ENCODE measurements at regions not wholly inside any gene's neighbourhood (a gene's known extent, or its start where the extent isn't known, plus 50 kb on each side); places are given as distances from the start of the nearest gene placed in this dataset.

GRCh38 chr5:69006030-69006429 is 87.8 kb upstream of the SLC30A5 start:
- ChIA-PET CTCF (interaction anchor here (0.6 to 1.0 kb wide), 2 partner anchors 645 to 718 kb away, joined by 3 read pairs; no protein-coding TSS in a partner anchor), POLR2A (no interaction called here)
- Histone ChIP-seq H3K27me3 (ENCODE audit: control insufficient read depth, insufficient read depth, low read length) (0 out of 2 replicates have a peak, but pooled peaks cover under 1% of the 10 kb centered on the region), H3K36me3 (ENCODE audit: control insufficient read depth, insufficient read depth, low read length) (no peaks in the 10 kb centered on the region), H3K4me3 (ENCODE audit: low read depth, low read length) (no peak overlapping the region)
- no peak for TF ChIP-seq CTCF (IDR thresholded peaks at IDR 0.05; ENCODE audit: insufficient read depth, low read depth, low read length)
- DNase-seq (ENCODE audit: low read depth), result no peak

GRCh38 chr5:69007163-69007562 is 86.7 kb upstream of the SLC30A5 start:
- POLR2A ChIA-PET, result no interaction called here

DNA sequence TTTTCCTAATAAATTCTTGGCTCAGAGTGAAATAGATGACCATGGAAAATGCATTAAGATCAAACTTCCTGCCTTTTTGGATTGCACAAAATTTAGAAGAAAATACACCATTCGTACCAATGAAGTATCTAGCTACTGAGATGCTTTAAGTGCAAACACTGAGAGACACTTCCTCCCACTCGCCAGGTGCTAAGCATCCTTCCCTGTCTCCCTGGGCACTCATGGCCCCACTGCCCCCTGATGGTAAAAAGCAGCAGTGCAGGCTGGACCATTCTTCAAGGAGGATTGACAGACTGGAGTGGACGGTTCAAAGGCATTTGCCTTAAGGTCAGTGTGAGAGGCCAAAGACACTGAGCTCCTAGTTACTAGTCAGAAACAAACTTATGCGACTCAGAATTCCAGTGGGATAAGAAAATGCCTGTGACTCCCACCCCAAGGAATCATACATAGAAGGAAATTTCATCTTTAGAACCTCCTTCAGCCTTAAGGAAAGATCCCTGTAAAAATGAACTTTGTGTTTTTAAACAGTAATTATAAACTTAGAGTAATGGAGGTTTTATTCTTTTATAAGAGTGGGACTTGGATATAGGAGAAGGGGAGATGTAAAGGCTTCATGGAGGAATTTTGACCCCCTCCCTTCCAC is 86.0 kb upstream of the SLC30A5 start:
- DNase-seq (ENCODE audit: low read depth), result no peak
- CTCF ChIA-PET, result interaction anchor here (0.8 to 1.9 kb wide), 6 partner anchors 12 to 722 kb away, joined by 3 to 5 read pairs (median 4); no protein-coding TSS in a partner anchor
- POLR2A ChIA-PET, result no interaction called here
- Histone ChIP-seq H3K36me3 (ENCODE audit: control insufficient read depth, insufficient read depth, low read length) (no peaks in the 10 kb centered on the region), H3K27me3 (ENCODE audit: control insufficient read depth, insufficient read depth, low read length) (peaks cover 2% of the 10 kb centered on the region; the same call in 1 of the 2 replicates), H3K4me3 (ENCODE audit: low read depth, low read length) (no peak overlapping the region)
- TF ChIP-seq CTCF (IDR thresholded peaks at IDR 0.05; ENCODE audit: insufficient read depth, low read depth, low read length), result peak; percentile 87

More at GRCh38 chr5:69007163-69007562, 86.7 kb upstream of the SLC30A5 start:
- CTCF ChIA-PET, result interaction anchor here (0.6 to 1.2 kb wide), 5 partner anchors 11 to 719 kb away, joined by 3 to 5 read pairs (median 3); no protein-coding TSS in a partner anchor
- H3K4me3 ChIP-seq (ENCODE audit: low read depth, low read length), result no peak overlapping the region
- H3K27me3 ChIP-seq (ENCODE audit: control insufficient read depth, insufficient read depth, low read length), result peaks cover 2% of the 10 kb centered on the region; the same call in 1 of the 2 replicates
- no peak for DNase-seq (ENCODE audit: low read depth)
- no peaks in the 10 kb centered on the region for H3K36me3 ChIP-seq (ENCODE audit: control insufficient read depth, insufficient read depth, low read length)
- TF ChIP-seq CTCF (IDR thresholded peaks at IDR 0.05; ENCODE audit: insufficient read depth, low read depth, low read length), result no peak

DNA sequence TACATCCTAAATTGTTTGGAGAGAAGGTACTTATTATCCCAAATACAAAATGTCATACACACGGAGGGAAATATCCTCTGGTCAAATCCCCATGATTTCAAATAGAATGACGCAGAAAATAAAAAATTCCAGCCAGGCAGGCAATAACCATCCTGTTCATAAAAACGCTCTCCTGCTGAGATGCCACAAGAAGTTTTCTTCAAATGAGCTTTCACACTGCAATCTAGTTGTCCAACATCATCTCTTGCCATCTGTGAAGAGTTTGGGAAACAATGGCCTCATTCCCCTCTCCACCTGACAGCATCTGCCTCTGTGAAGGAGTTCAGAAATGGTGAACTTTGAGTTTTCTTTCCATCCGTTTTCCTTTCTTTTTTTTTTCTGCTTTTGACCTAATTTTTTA is 83.3 kb upstream of the SLC30A5 start:
- ChIA-PET CTCF (interaction anchor here (3.4 kb wide), 1 partner anchor 14 kb away, joined by 28 read pairs; no protein-coding TSS in a partner anchor), POLR2A (no interaction called here)
- DNase-seq (ENCODE audit: low read depth), result no peak
- H3K4me3 ChIP-seq (ENCODE audit: low read depth, low read length), result no peak overlapping the region
- H3K36me3 ChIP-seq (ENCODE audit: control insufficient read depth, insufficient read depth, low read length), result no peaks in the 10 kb centered on the region
- no peak for TF ChIP-seq CTCF (IDR thresholded peaks at IDR 0.05; ENCODE audit: insufficient read depth, low read depth, low read length)
- peaks cover 2% of the 10 kb centered on the region; the same call in 1 of the 2 replicates for H3K27me3 ChIP-seq (ENCODE audit: control insufficient read depth, insufficient read depth, low read length)

DNA sequence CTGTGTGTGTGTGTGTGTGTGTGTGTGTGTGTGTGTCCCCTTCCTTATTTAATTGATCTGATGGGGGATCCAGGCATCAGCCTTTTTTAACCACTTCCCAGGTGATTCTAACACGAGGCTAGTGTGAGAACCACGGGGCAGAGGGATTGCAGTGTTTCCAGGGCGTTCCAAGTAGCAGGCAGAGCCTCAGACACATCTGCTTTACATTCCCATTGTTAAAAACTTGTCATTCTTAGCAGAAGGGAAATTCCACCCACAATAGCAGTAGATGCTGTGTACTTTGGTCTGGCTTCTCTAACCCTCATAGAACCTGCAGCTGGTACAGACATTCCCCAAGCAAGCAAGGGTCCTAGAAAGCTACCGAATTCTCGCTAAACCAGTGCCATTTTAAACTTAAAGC is 81.9 kb upstream of the SLC30A5 start:
- CTCF ChIA-PET, result interaction anchor here (1.1 to 3.4 kb wide), 2 partner anchors 11 to 12 kb away, joined by 4 to 28 read pairs; no protein-coding TSS in a partner anchor
- no peak for DNase-seq (ENCODE audit: low read depth)
- POLR2A ChIA-PET, result no interaction called here
- no peak for TF ChIP-seq CTCF (IDR thresholded peaks at IDR 0.05; ENCODE audit: insufficient read depth, low read depth, low read length)
- H3K27me3 ChIP-seq (ENCODE audit: control insufficient read depth, insufficient read depth, low read length), result peaks cover 2% of the 10 kb centered on the region; the same call in 1 of the 2 replicates
- H3K36me3 ChIP-seq (ENCODE audit: control insufficient read depth, insufficient read depth, low read length), result no peaks in the 10 kb centered on the region
- no peak overlapping the region for H3K4me3 ChIP-seq (ENCODE audit: low read depth, low read length)

Measured in BJ (cell line).